Lower lobe of right lung (tissue), 2 donors: ENCODE measurements at regions not wholly inside any gene's neighbourhood (a gene's known extent, or its start where the extent isn't known, plus 50 kb on each side); places are given as distances from the start of the nearest gene placed in this dataset.

Experiments used
- ATAC-seq, 2 donors: fragments of 200-7000 bp; cut with Tn5 transposase; one replicate each; pipeline ENCODE4 v1.9.1; 2020 to 2022; ENCODE audit warnings: mild to moderate bottlenecking in 2 of 2, moderate library complexity in 2 of 2
- DNase-seq: peaks from one replicate; pipeline ENCODE4 v3.0.0-alpha.2; 2020
- H3K27ac ChIP-seq: fragments of 200-600 bp; one replicate; pipeline ENCODE4 v1.8.0; 2022
- H3K27me3 ChIP-seq: fragments of 200-600 bp; one replicate; pipeline ENCODE4 v1.8.0; 2022; ENCODE audit warnings: low read depth
- H3K36me3 ChIP-seq: fragments of 200-600 bp; one replicate; pipeline ENCODE4 v1.8.0; 2022; ENCODE audit warnings: mild to moderate bottlenecking
- H3K4me1 ChIP-seq: fragments of 200-600 bp; one replicate; pipeline ENCODE4 v1.8.0; 2022
- H3K4me3 ChIP-seq: fragments of 200-600 bp; one replicate; pipeline ENCODE4 v1.8.0; 2022; ENCODE audit warnings: mild to moderate bottlenecking
- H3K9me3 ChIP-seq: fragments of 200-600 bp; one replicate; pipeline ENCODE4 v1.8.0; 2022
- CTCF ChIP-seq: fragments of 200-600 bp; IDR thresholded peaks from one replicate; pipeline ENCODE4 v1.8.0; 2022; ENCODE audit warnings: antibody characterized with exemption, mild to moderate bottlenecking
- intact Hi-C: fragments of 100-400 bp; cut with DNase I; formaldehyde crosslinking; loops from one replicate; pipeline ENCODE4 v1.11.0; 2022
- donor health status: DM: no; HTN: yes; CAD: no; lungs with severe emphysema.

- no peak for TF ChIP-seq CTCF
- no peak for DNase-seq
- no peaks in the 10 kb centered on the region for H3K36me3 ChIP-seq
- intact Hi-C loops, result no loop called here
- H3K4me3 ChIP-seq, result no peak overlapping the region
- no peaks in the 10 kb centered on the region for H3K9me3 ChIP-seq
- no peaks in the 10 kb centered on the region for H3K27me3 ChIP-seq
- ATAC-seq, result peak in 1 of 2 donors; percentile 28
- no peaks in the 10 kb centered on the region for H3K4me1 ChIP-seq
- no peak overlapping the region for H3K27ac ChIP-seq
These were observed 480.9 kb downstream of the TSN start for GRCh38 chr2:122236152-122236874.

- no peaks in the 10 kb centered on the region for H3K4me1 ChIP-seq
- TF ChIP-seq CTCF, result no peak
These were observed 481.5 kb downstream of the TSN start for GRCh38 chr2:122236925-122237324.

GRCh38 chr2:122237450-122237849 lies 482.0 kb downstream of the TSN start:
- no peaks in the 10 kb centered on the region for H3K27me3 ChIP-seq
- H3K27ac ChIP-seq, result no peak overlapping the region
- no peak for DNase-seq
- H3K36me3 ChIP-seq, result no peaks in the 10 kb centered on the region
- no peak for ATAC-seq
- H3K4me1 ChIP-seq, result no peaks in the 10 kb centered on the region
- TF ChIP-seq CTCF, result no peak
- intact Hi-C loops, result no loop called here
- no peaks in the 10 kb centered on the region for H3K9me3 ChIP-seq
- H3K4me3 ChIP-seq, result no peak overlapping the region

More at GRCh38 chr2:122236925-122237324, 481.5 kb downstream of the TSN start:
- H3K36me3 ChIP-seq, result no peaks in the 10 kb centered on the region
- intact Hi-C loops, result no loop called here
- H3K27ac ChIP-seq, result no peak overlapping the region
- DNase-seq (no peak), ATAC-seq (no peak)
- no peaks in the 10 kb centered on the region for H3K9me3 ChIP-seq
- H3K27me3 ChIP-seq, result no peaks in the 10 kb centered on the region
- H3K4me3 ChIP-seq, result no peak overlapping the region

- Histone ChIP-seq H3K4me3 (no peak overlapping the region), H3K36me3 (no peaks in the 10 kb centered on the region), H3K27ac (no peak overlapping the region), H3K4me1 (no peaks in the 10 kb centered on the region), H3K9me3 (no peaks in the 10 kb centered on the region), H3K27me3 (no peaks in the 10 kb centered on the region)
- DNase-seq, result no peak
- ATAC-seq, result no peak
- TF ChIP-seq CTCF, result no peak
- intact Hi-C loops, result no loop called here
These were observed 482.6 kb downstream of the TSN start for GRCh38 chr2:122238006-122238559.

- ATAC-seq, result no peak
- intact Hi-C loops, result no loop called here
- no peaks in the 10 kb centered on the region for H3K27me3 ChIP-seq
- no peak for TF ChIP-seq CTCF
- H3K9me3 ChIP-seq, result no peaks in the 10 kb centered on the region
- no peaks in the 10 kb centered on the region for H3K36me3 ChIP-seq
- H3K4me1 ChIP-seq, result no peaks in the 10 kb centered on the region
- H3K27ac ChIP-seq, result no peak overlapping the region
- no peak for DNase-seq
- no peak overlapping the region for H3K4me3 ChIP-seq
These were observed 484.0 kb downstream of the TSN start for GRCh38 chr2:122239440-122239839.
